ENCODE measurements at regions not wholly inside any gene's neighbourhood (a gene's known extent, or its start where the extent isn't known, plus 50 kb on each side); places are given as distances from the start of the nearest gene placed in this dataset.

GRCh38 chr10:109430799-109431198 is 492.5 kb downstream of the XPNPEP1 start:
- Histone ChIP-seq H3K9ac (ENCODE audit: low read length) (no peak overlapping the region), H2AFZ (ENCODE audit: low read depth, low read length, severe bottlenecking) (no peak overlapping the region), H3K79me2 (ENCODE audit: insufficient read depth, low read length) (no peaks in the 10 kb centered on the region), H3K36me3 (ENCODE audit: low read length) (no peaks in the 10 kb centered on the region), H3K9me2 (replicated peaks; ENCODE audit: insufficient read depth, low read length) (no peaks in the 10 kb centered on the region), H3K9me3 (ENCODE audit: insufficient read depth, low read length) (no peaks in the 10 kb centered on the region), H3K27me3 (ENCODE audit: low read length) (no peaks in the 10 kb centered on the region), H3F3A (ENCODE audit: insufficient read depth) (no peaks in the 10 kb centered on the region), H3K4me2 (ENCODE audit: low read depth, low read length, poor library complexity, severe bottlenecking) (no peak overlapping the region), H4K20me1 (ENCODE audit: low read depth, low read length) (no peaks in the 10 kb centered on the region), H3K27ac (ENCODE audit: low read depth, low read length) (no peak overlapping the region), H3K4me3 (ENCODE audit: insufficient read depth, low read length, poor library complexity, severe bottlenecking) (no peak overlapping the region)
- TF ChIP-seq CTCF (IDR thresholded peaks at IDR 0.05; ENCODE audit: insufficient read depth, low read length, poor library complexity, severe bottlenecking) (no peak), EZH2phosphoT487 (conservative IDR thresholded peaks at IDR 0.05; ENCODE audit: low read length) (no peak)

GRCh38 chr10:109430043-109430760 is 493.1 kb downstream of the XPNPEP1 start:
- Histone ChIP-seq H3F3A (ENCODE audit: insufficient read depth) (no peaks in the 10 kb centered on the region), H3K9ac (ENCODE audit: low read length) (no peak overlapping the region), H3K36me3 (ENCODE audit: low read length) (no peaks in the 10 kb centered on the region), H2AFZ (ENCODE audit: low read depth, low read length, severe bottlenecking) (no peak overlapping the region), H3K79me2 (ENCODE audit: insufficient read depth, low read length) (no peaks in the 10 kb centered on the region), H3K4me2 (ENCODE audit: low read depth, low read length, poor library complexity, severe bottlenecking) (no peak overlapping the region), H3K27me3 (ENCODE audit: low read length) (no peaks in the 10 kb centered on the region), H3K4me3 (ENCODE audit: insufficient read depth, low read length, poor library complexity, severe bottlenecking) (no peak overlapping the region), H3K9me2 (replicated peaks; ENCODE audit: insufficient read depth, low read length) (no peaks in the 10 kb centered on the region), H3K27ac (ENCODE audit: low read depth, low read length) (no peak overlapping the region), H4K20me1 (ENCODE audit: low read depth, low read length) (no peaks in the 10 kb centered on the region), H3K9me3 (ENCODE audit: insufficient read depth, low read length) (no peaks in the 10 kb centered on the region)
- TF ChIP-seq EZH2phosphoT487 (conservative IDR thresholded peaks at IDR 0.05; ENCODE audit: low read length) (no peak), CTCF (IDR thresholded peaks at IDR 0.05; ENCODE audit: insufficient read depth, low read length, poor library complexity, severe bottlenecking) (no peak)

GRCh38 chr10:109428775-109429491 is 494.4 kb downstream of the XPNPEP1 start:
- Histone ChIP-seq H3K4me2 (ENCODE audit: low read depth, low read length, poor library complexity, severe bottlenecking) (no peak overlapping the region), H2AFZ (ENCODE audit: low read depth, low read length, severe bottlenecking) (no peak overlapping the region), H4K20me1 (ENCODE audit: low read depth, low read length) (no peaks in the 10 kb centered on the region), H3K9me2 (replicated peaks; ENCODE audit: insufficient read depth, low read length) (no peaks in the 10 kb centered on the region), H3K9me3 (ENCODE audit: insufficient read depth, low read length) (no peaks in the 10 kb centered on the region), H3K36me3 (ENCODE audit: low read length) (no peaks in the 10 kb centered on the region), H3K27me3 (ENCODE audit: low read length) (no peaks in the 10 kb centered on the region), H3K9ac (ENCODE audit: low read length) (no peak overlapping the region), H3K4me3 (ENCODE audit: insufficient read depth, low read length, poor library complexity, severe bottlenecking) (no peak overlapping the region), H3K79me2 (ENCODE audit: insufficient read depth, low read length) (no peaks in the 10 kb centered on the region), H3F3A (ENCODE audit: insufficient read depth) (no peaks in the 10 kb centered on the region), H3K27ac (ENCODE audit: low read depth, low read length) (no peak overlapping the region)
- TF ChIP-seq CTCF (IDR thresholded peaks at IDR 0.05; ENCODE audit: insufficient read depth, low read length, poor library complexity, severe bottlenecking) (no peak), EZH2phosphoT487 (conservative IDR thresholded peaks at IDR 0.05; ENCODE audit: low read length) (no peak)
